Mesenchymal stem cell (in vitro differentiated cells and primary cell): ENCODE measurements at regions not wholly inside any gene's neighbourhood (a gene's known extent, or its start where the extent isn't known, plus 50 kb on each side); places are given as distances from the start of the nearest gene placed in this dataset.

ENCODE experiments used
- DNase-seq: peaks from one replicate; pipeline ENCODE4 v3.0.0-alpha.2; 2013
- H2AFZ ChIP-seq: one replicate; pipeline ENCODE4 v1.6.1; 2013; ENCODE audit warnings: low read depth, mild to moderate bottlenecking, control low read depth, inconsistent platforms, low read length, moderate library complexity
- H2AK5ac ChIP-seq: 2 replicates; pipeline ENCODE4 v1.6.1; 2013; ENCODE audit warnings: low read length, moderate library complexity, mild to moderate bottlenecking, inconsistent platforms; ENCODE audit not compliant: severe bottlenecking
- H2BK120ac ChIP-seq: one replicate; pipeline ENCODE4 v1.6.1; 2013; ENCODE audit warnings: low read depth, mild to moderate bottlenecking, inconsistent platforms, low read length, moderate library complexity
- H2BK12ac ChIP-seq, 2 experiments: one replicate each; pipeline ENCODE4 v1.6.1; 2013; ENCODE audit warnings: inconsistent platforms in 2 of 2, low read length in 2 of 2, mild to moderate bottlenecking in 2 of 2, moderate library complexity in 2 of 2, control low read depth in 1 of 2
- H2BK15ac ChIP-seq: one replicate; pipeline ENCODE4 v1.6.1; 2013; ENCODE audit warnings: mild to moderate bottlenecking, low read depth, inconsistent platforms; ENCODE audit not compliant: poor library complexity, severe bottlenecking
- H2BK5ac ChIP-seq: 2 replicates; pipeline ENCODE4 v1.6.1; 2013; ENCODE audit warnings: low read depth, mild to moderate bottlenecking, low read length, control low read depth, inconsistent platforms; ENCODE audit not compliant: poor library complexity, severe bottlenecking
- H3K14ac ChIP-seq, 2 experiments: one replicate each; pipeline ENCODE4 v1.6.1; 2013; ENCODE audit warnings: inconsistent platforms in 2 of 2, low read length in 2 of 2, control low read depth in 1 of 2, mild to moderate bottlenecking in 1 of 2, moderate library complexity in 1 of 2
- H3K18ac ChIP-seq, 2 experiments: one replicate each; pipeline ENCODE4 v1.6.1; 2013; ENCODE audit warnings: inconsistent platforms in 2 of 2, low read length in 2 of 2, control low read depth in 1 of 2, low read depth in 1 of 2, mild to moderate bottlenecking in 1 of 2
- H3K23ac ChIP-seq, 2 experiments: one replicate each; pipeline ENCODE4 v1.6.1; 2013; ENCODE audit warnings: inconsistent platforms in 2 of 2, low read length in 2 of 2, mild to moderate bottlenecking in 2 of 2, moderate library complexity in 2 of 2, control low read depth in 1 of 2
- H3K27ac ChIP-seq: 2 replicates; pipeline ENCODE4 v1.5.1; 2013; ENCODE audit warnings: mild to moderate bottlenecking, moderate library complexity, low read length, control low read depth, inconsistent platforms; ENCODE audit not compliant: poor library complexity, severe bottlenecking
- H3K27me3 ChIP-seq, 2 experiments: 2 replicates each; pipeline versions ENCODE4 v1.6.1 to v1.7.0; 2013; ENCODE audit warnings: low read length in 2 of 2, mild to moderate bottlenecking in 2 of 2, moderate library complexity in 2 of 2, control low read depth in 1 of 2, inconsistent platforms in 1 of 2; ENCODE audit not compliant: control insufficient read depth in 1 of 2, insufficient read depth in 1 of 2
- H3K36me3 ChIP-seq, 2 experiments: 2 replicates each; pipeline versions ENCODE4 v1.6.1 to v1.7.0; 2013; ENCODE audit warnings: low read length in 2 of 2, control low read depth in 1 of 2, inconsistent platforms in 1 of 2, low read depth in 1 of 2, mild to moderate bottlenecking in 1 of 2; ENCODE audit not compliant: insufficient read depth in 2 of 2, control insufficient read depth in 1 of 2
- H3K4ac ChIP-seq, 2 experiments: one replicate each; pipeline ENCODE4 v1.6.1; 2013; ENCODE audit warnings: inconsistent platforms in 2 of 2, low read length in 2 of 2, mild to moderate bottlenecking in 2 of 2, moderate library complexity in 2 of 2, control low read depth in 1 of 2, low read depth in 1 of 2
- H3K4me1 ChIP-seq: 2 replicates; pipeline ENCODE4 v1.6.1; 2013; ENCODE audit warnings: low read depth, low read length, control low read depth; ENCODE audit not compliant: control insufficient read depth, insufficient read depth
- H3K4me2 ChIP-seq: 2 replicates; pipeline ENCODE4 v1.6.1; 2013; ENCODE audit warnings: low read length, mild to moderate bottlenecking, inconsistent platforms; ENCODE audit not compliant: poor library complexity, severe bottlenecking
- H3K4me3 ChIP-seq, 2 experiments: 2 replicates each; pipeline versions ENCODE4 v1.5.1 to v1.7.0; 2013; ENCODE audit warnings: low read length in 2 of 2, mild to moderate bottlenecking in 2 of 2, control low read depth in 1 of 2, low read depth in 1 of 2; ENCODE audit not compliant: insufficient read depth in 1 of 2
- H3K79me1 ChIP-seq: replicated peaks from 2 replicates; pipeline ENCODE4 v1.6.1; 2013; ENCODE audit warnings: mild to moderate bottlenecking, control low read depth, low read length, inconsistent platforms; ENCODE audit not compliant: poor library complexity, severe bottlenecking
- H3K9ac ChIP-seq: 2 replicates; pipeline ENCODE4 v1.7.0; 2013; ENCODE audit warnings: mild to moderate bottlenecking, low read length, moderate library complexity
- H3K9me3 ChIP-seq: 2 replicates; pipeline ENCODE4 v1.7.0; 2013; ENCODE audit warnings: mild to moderate bottlenecking, low read length; ENCODE audit not compliant: control insufficient read depth
- H4K8ac ChIP-seq: one replicate; pipeline ENCODE4 v1.6.1; 2013; ENCODE audit warnings: inconsistent platforms, mild to moderate bottlenecking, low read length, moderate library complexity
- H4K91ac ChIP-seq: one replicate; pipeline ENCODE4 v1.6.1; 2013; ENCODE audit warnings: mild to moderate bottlenecking, low read length, inconsistent platforms
- WGBS: methylation state at CpG from one replicate; pipeline ENCODE4 v1.1.7; 2013; ENCODE audit warnings: mixed read lengths; 5-methylcytosine and 5-hydroxymethylcytosine counted together

GRCh38 chr2:180630756-180631155, 349.6 kb upstream of the UBE2E3 start:
- no peaks in the 10 kb centered on the region for H3K36me3 ChIP-seq
- no peak overlapping the region for H4K8ac ChIP-seq
- no peak for DNase-seq
- no peak overlapping the region for H2AK5ac ChIP-seq
- H3K9me3 ChIP-seq: no peaks in the 10 kb centered on the region
- H3K14ac ChIP-seq: no peak overlapping the region
- H3K79me1 ChIP-seq: no peaks in the 10 kb centered on the region
- H2AFZ ChIP-seq: no peak overlapping the region
- H2BK12ac ChIP-seq: no peak overlapping the region
- no peak overlapping the region for H3K23ac ChIP-seq
- no peak overlapping the region for H3K9ac ChIP-seq
- H3K27me3 ChIP-seq: no peaks in the 10 kb centered on the region
- WGBS: 100% methylated on average over 2 of the region's 2 CpGs
- H3K4me1 ChIP-seq: no peaks in the 10 kb centered on the region
- H2BK15ac ChIP-seq: no peak overlapping the region
- H3K4ac ChIP-seq: no peak overlapping the region
- no peak overlapping the region for H3K18ac ChIP-seq
- H3K27ac ChIP-seq: no peak overlapping the region
- H4K91ac ChIP-seq: no peak overlapping the region
- H3K4me2 ChIP-seq: no peak overlapping the region
- no peak overlapping the region for H2BK120ac ChIP-seq
- no peak overlapping the region for H3K4me3 ChIP-seq
- no peak overlapping the region for H2BK5ac ChIP-seq

- WGBS: 100% methylated on average over 2 of the region's 4 CpGs
- no peaks in the 10 kb centered on the region for H3K27me3 ChIP-seq
- DNase-seq: peak; percentile 63
- H3K9ac ChIP-seq: peak overlapping the region; percentile 17
- no peak overlapping the region for H2AFZ ChIP-seq
- H2BK5ac ChIP-seq: no peak overlapping the region
- H2BK120ac ChIP-seq: no peak overlapping the region
- H3K36me3 ChIP-seq: no peaks in the 10 kb centered on the region
- no peak overlapping the region for H4K8ac ChIP-seq
- H3K18ac ChIP-seq: no peak overlapping the region
- no peak overlapping the region for H3K23ac ChIP-seq
- H3K14ac ChIP-seq: no peak overlapping the region
- H3K4me1 ChIP-seq: peaks cover 2% of the 10 kb centered on the region
- no peak overlapping the region for H2AK5ac ChIP-seq
- H2BK12ac ChIP-seq: no peak overlapping the region
- no peak overlapping the region for H3K4ac ChIP-seq
- no peak overlapping the region for H3K27ac ChIP-seq
- no peak overlapping the region for H2BK15ac ChIP-seq
- no peak overlapping the region for H4K91ac ChIP-seq
- H3K4me2 ChIP-seq: no peak overlapping the region
- H3K9me3 ChIP-seq: no peaks in the 10 kb centered on the region
- no peaks in the 10 kb centered on the region for H3K79me1 ChIP-seq
- H3K4me3 ChIP-seq: no peak overlapping the region
Measured at GRCh38 chr2:180625006-180625844, 355.2 kb upstream of the UBE2E3 start.

- Histone ChIP-seq H3K36me3 (no peaks in the 10 kb centered on the region), H2BK5ac (no peak overlapping the region), H3K18ac (no peak overlapping the region), H2AK5ac (no peak overlapping the region), H3K23ac (no peak overlapping the region), H3K9ac (no peak overlapping the region), H2AFZ (no peak overlapping the region), H3K4me2 (no peak overlapping the region), H2BK120ac (peak overlapping the region; percentile 19), H3K4ac (no peak overlapping the region), H3K27me3 (no peaks in the 10 kb centered on the region), H2BK15ac (no peak overlapping the region), H3K14ac (no peak overlapping the region), H3K9me3 (peaks cover 5% of the 10 kb centered on the region), H2BK12ac (no peak overlapping the region), H4K8ac (no peak overlapping the region), H3K79me1 (no peaks in the 10 kb centered on the region), H4K91ac (no peak overlapping the region), H3K27ac (peak overlapping the region; percentile 65), H3K4me1 (peaks cover 2% of the 10 kb centered on the region), H3K4me3 (no peak overlapping the region)
- WGBS: 100% methylated on average over 1 of the region's 3 CpGs
- DNase-seq: peak; percentile 72
Measured at GRCh38 chr2:180621941-180622918, 358.2 kb upstream of the UBE2E3 start.

GRCh38 chr2:180621366-180621765, 359.0 kb upstream of the UBE2E3 start:
- H3K4ac ChIP-seq: no peak overlapping the region
- H2BK120ac ChIP-seq: no peak overlapping the region
- H3K9me3 ChIP-seq: peaks cover 5% of the 10 kb centered on the region
- no peak overlapping the region for H3K4me3 ChIP-seq
- no peaks in the 10 kb centered on the region for H3K27me3 ChIP-seq
- no peak overlapping the region for H3K27ac ChIP-seq
- no peak overlapping the region for H3K18ac ChIP-seq
- H3K79me1 ChIP-seq: no peaks in the 10 kb centered on the region
- no peaks in the 10 kb centered on the region for H3K36me3 ChIP-seq
- H3K4me2 ChIP-seq: no peak overlapping the region
- no peak overlapping the region for H2AFZ ChIP-seq
- no peak for DNase-seq
- H3K9ac ChIP-seq: no peak overlapping the region
- no peak overlapping the region for H2AK5ac ChIP-seq
- no peak overlapping the region for H3K23ac ChIP-seq
- H3K4me1 ChIP-seq: peaks cover 2% of the 10 kb centered on the region
- H3K14ac ChIP-seq: no peak overlapping the region
- no peak overlapping the region for H4K91ac ChIP-seq
- H2BK12ac ChIP-seq: no peak overlapping the region
- no peak overlapping the region for H2BK5ac ChIP-seq
- no peak overlapping the region for H2BK15ac ChIP-seq
- H4K8ac ChIP-seq: no peak overlapping the region
